Activated T-cell treated with anti-CD3 and anti-CD28 coated beads, Interleukin-2, amount 50 U/mL, for 48 hours (primary cell): ENCODE measurements at regions not wholly inside any gene's neighbourhood (a gene's known extent, or its start where the extent isn't known, plus 50 kb on each side); places are given as distances from the start of the nearest gene placed in this dataset.
A peak's percentile ranks its signal among the peaks of the same experiment; 100 is the strongest.
"Not testable (repeated sequence)": the region's sequence is repeated elsewhere in the genome, so short reads cannot be mapped to it uniquely, and the experiment has no call there.

Experiments used
- DNase-seq, 2 experiments: peaks; one replicate each; pipeline ENCODE4 v3.0.0-alpha.2; 2020

DNA sequence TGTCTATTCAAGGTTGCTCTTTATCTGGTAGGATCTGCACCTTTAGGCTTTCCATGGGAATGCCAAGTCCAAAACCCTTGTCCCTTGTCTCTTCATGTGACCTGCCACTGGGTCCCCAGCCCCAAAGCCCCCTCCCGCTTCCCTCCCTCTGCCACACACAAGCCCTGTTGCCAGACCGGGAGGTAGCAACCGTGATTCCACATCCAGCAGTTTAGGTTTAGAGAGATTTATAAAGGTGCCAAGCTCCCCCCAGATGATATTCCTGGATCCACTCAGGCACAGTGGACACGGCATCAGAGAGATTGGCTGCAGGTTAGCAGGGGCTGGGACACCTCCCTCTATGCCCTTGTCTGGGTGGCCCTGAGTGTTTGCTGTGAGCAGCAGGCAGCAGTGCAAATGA is 504.7 kb downstream of the CCDC171 start:
- DNase-seq, result no peak

- DNase-seq, result peak in 1 of 2 experiments; percentile 28
These were observed 505.3 kb downstream of the CCDC171 start for GRCh38 chr9:16058131-16058549.

- DNase-seq, result no peak
These were observed 507.7 kb downstream of the CCDC171 start for GRCh38 chr9:16060436-16061129.

DNA sequence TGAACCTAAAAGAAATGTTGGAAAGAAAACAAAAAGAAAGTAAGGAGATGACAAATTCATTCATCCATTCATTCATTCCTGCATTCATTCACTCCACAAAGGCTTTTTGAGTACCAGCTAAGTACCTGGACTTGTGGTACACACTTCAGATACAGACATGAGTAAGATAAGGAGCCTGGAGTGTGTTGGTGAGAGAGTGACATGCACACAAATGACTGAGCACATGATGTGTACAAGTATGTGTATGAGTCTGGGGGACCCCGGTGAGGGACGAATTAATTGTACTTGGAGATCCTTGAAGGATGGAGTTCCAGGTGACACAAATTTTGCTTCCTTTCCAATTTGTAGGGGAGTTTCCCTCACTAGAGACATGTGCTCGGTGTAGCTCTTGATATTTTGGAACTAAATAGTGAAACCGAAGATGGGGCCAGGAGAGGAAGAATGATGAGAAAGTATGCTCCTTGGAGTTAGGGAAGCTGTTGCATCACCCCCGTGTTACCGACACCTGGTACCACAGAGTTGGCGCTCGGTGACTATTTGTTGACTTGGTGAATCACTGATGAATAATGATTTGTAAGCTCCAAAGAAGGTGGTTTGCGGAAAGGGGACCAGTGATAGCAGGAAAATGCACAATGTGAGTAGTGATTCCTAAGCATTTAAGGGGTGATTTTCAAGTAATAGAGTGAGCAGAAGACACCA is 509.8 kb downstream of the CCDC171 start:
- no peak for DNase-seq

DNA sequence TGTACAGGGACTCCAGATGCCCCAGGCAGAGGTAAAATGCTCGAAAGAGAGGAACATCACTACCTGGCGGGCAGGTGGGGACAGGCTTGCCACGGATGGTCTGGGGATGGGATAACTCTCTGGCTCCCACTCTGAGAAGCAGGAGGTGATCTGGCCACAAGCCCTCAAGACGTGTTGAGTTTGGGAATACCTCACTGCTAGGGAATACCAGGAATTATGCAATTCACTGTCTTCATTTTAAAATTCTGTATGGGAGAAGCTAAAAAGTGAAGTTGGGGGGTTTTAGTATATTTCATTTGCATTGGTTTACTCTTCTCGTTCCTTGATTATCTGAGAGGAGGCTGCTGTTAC is 510.4 kb downstream of the CCDC171 start:
- no peak for DNase-seq

DNA sequence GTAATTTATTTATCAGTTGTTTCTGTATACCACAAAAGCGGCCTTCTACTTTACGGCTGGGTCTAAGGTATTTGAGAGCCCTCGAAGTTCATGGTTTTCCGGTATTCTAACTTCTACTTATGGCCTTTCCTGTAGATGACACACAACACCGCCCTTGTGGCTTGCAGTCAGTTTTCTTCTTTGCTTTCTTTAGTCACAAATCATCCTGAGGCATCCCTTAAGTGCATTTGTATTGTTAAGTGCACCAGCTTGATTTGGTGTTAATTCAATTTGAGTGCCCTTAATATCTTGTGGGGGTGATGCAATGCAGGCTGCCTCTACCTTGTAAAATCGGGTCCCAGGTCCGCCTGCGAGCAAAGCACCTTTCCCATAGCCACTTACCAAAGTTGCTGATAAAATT is 511.9 kb downstream of the CCDC171 start:
- no peak for DNase-seq

DNA sequence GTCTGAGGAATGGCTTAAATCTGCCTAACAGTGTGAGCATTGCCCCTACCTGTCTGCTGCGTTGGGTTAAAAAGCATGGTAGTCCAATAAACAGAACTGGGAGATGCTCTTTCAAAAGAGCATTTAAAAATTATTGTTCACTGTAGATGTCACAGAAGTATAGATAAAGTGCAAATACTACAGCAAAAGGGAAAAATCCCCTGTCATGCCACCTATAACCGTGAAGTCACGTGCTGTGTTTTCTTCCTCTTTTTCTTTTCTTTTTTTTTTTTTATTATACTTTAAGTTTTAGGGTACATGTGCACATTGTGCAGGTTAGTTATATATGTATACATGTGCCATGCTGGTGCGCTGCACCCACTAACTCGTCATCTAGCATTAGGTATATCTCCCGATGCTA is 513.4 kb downstream of the CCDC171 start:
- not testable (repeated sequence) for DNase-seq

DNA sequence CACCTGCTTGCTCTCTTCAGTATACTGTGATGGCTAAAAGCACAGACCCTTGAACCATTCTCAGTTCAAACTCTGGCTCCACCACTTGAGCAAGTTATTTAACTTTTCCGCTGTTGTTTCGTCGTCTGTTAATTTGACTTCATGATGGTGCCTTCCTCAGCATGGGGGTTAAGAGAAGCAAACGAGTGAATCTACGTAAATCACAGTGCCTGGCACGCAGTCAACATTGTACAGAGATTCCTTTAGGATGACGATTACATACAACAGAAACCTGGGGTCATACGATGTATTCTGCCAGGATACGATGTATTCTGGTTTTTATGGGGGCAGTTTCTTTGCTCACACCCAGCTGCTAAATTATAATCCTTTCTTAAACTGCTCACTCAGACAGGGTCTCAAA is 515.6 kb downstream of the CCDC171 start:
- DNase-seq, result no peak

GRCh38 chr9:16069249-16069648 is 516.4 kb downstream of the CCDC171 start:
- DNase-seq, result no peak

DNA sequence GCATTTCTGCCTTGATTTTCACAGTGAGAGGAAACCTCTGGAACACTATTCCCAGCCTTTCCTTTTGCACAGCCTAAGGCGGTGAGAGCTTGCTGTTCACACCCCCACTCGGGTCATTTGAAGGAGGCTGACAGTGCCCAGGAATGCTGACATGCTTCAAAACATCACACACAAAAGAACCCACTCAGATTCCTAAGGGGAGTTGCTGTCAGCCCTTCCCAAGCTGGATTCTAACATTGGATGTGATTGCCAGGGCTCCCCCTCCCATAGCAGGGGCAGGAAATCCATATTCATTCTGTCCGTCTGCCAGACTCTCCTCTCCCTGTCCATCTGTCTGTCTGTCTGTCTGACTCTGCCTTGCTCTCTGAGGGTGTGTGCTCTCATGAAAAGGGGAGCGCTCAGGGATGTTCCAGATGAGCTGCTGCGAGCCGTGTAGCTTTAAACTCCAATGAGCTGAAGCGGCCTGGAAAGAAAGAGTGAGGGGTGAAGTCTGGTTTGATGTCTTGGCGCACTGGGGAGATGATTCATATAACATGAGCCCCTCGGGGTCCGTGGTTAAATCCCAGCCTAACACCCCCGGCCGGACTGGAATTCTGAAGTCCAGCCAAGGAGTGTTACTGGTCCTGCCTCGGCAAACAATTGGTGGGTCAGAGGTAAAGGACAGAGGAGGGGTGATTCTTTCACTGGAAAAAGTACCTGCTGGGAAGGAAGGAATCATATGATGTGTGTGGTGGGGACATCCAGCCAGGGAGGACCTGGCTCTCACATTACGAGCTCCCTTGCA is 517.0 kb downstream of the CCDC171 start:
- DNase-seq, result no peak

DNA sequence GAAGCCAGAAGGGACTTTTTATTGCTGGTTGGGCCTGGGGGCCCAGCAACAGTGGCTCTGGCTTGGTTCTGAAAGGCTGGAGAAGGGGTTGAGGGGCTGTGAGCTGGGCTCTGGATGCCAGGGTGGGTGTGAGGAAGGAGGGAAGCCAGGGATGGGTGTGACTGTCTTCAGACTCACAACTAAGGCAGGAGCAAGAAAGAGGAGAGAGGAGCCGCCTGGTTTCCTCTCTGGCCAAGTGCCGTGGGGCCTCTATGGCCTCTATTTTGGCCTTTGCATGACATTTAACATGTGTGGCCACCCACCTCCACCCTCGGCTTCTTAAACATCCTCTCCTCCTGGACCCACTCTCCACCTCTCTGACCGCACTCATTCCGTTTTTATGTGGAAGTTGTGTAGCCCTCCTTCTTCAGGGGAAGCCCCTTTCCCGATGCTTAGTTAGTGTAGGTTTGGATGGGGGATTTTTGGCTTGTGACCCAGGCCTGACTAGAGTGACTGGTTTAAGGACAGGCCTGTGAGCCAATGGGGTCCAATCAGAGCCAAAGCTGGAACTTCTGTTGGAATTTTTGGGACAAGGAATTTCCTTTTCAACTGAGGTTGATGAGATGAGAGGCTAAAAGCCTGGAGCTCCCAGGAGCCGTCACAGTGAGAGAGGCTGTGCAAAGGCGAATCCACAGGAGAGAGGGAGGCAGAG is 517.8 kb downstream of the CCDC171 start:
- DNase-seq, result no peak

GRCh38 chr9:16071400-16071799 is 518.6 kb downstream of the CCDC171 start:
- no peak for DNase-seq

DNA sequence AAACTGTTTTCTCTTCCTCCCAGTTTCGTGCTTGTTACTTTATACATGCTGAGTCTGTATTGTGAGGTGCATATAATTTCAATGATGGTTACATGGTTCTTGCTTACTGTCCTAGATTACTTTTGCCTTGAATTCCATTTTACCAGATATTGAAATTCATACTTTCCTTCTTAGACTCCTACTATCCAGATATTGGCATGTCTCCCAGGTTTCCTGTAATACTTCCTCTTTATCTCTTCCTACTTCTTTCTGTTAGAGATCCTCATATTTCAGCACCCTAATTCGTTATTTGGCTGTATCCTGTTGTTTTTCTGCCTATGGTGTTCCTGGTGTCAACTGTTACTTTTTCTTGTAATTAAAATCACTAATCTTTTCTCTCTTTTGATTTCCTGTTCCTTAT is 522.1 kb downstream of the CCDC171 start:
- DNase-seq, result no peak

DNA sequence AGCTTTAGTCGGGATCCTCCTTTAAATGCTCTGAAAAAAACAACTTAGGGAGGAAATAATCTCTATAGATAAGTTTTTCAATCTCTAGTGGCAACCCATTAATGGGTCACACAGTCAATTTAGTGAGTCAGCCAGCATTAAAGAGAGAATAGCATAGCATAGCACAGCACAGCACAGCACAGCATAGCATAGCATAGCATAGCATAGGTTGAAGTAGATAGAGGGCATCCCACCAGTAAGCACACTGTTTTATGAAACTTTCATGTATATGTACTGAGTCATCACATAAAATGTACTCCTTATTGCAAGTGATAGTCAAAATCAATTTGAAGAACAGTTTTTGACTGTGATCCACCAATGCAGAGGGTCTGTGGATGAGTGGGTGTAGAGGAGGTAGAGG is 522.9 kb downstream of the CCDC171 start:
- no peak for DNase-seq

- no peak for DNase-seq
These were observed 523.7 kb downstream of the CCDC171 start for GRCh38 chr9:16076511-16076910.

DNA sequence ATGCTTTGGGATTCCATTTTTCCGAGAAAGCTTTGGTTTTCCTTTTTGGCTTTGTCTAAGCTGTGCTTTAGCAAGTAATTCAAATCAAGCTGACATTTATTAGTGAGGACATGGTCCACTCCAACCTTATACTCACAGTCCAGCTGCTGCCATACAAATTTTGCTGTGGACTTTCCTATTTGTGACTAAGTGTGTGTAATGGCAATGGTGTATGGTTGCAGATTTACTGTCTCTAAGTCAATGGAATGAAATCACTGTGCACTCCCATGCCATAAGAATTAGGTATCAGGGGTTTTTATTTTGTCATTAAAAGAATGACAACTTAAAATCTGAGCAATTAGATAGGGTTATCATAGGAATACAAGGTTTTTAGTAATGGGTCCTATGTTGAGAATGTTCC is 530.0 kb downstream of the CCDC171 start:
- no peak for DNase-seq

- DNase-seq, result no peak
These were observed 532.4 kb downstream of the CCDC171 start for GRCh38 chr9:16085167-16085726.

- no peak for DNase-seq
These were observed 538.2 kb downstream of the CCDC171 start for GRCh38 chr9:16090907-16091629.

DNA sequence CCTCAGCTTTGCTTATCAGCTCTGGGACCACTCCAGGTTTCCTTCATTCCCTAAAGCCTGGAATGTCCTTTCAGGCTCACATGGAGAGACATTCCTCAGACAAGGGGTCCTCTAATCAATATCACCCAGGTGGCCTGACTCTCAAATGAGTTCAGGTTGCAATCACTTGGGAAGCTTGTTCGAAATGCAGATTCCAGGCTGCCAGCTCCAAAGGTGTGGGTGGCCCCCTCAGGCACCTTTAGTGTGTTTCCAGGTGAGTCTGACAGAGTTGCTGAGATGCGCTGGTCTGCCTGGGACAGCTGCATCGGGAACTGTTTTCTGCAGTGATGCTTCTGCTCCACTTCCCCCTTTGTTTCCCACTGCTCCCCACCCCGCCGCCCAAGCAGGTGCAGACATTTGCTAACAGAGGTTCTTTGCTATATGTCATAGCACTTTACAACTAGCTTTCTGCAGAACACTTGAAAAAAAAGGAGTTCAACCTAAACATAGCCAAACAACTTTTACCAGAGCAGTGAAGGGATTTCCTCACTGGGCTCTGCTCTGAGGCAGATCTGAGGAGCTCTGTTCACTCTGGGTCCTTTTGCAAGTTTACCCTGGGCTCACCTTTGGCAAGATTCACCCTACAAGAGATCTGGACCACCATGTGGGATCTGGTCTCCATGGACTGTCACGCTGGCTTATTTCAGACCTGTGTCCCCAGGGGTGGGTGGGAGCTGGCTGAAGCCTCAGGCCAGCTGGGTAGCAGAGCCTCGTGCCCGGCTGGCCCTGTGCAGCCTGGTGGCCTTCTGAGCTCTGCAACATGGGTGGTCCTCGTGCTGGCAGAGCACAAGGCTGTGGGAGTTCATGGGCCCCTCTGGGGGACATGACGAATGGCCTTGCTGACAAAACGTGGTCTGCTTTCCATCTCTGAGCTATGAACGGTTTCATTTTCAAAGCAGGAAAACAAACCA is 539.6 kb downstream of the CCDC171 start:
- no peak for DNase-seq

DNA sequence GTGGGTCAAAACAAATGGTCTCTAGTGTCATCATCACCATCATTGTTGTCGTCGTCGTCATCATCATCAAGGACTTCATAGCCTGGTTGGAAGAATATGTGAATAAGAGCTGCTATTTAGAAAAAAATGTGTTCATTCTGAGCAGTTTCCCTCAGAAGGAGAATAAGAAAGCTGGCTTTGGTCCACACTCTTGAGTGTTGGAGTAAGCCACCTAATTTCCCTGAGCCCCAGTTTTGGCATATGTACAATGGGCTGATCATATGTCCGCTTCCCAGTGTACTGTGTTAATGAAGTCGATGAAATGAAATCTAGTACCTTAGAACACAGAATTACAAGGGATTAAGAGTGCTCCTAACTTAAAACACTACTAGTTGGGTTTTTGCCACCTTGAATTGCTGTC is 545.5 kb downstream of the CCDC171 start:
- no peak for DNase-seq
